SK-N-SH (cell line): ENCODE measurements at regions not wholly inside any gene's neighbourhood (a gene's known extent, or its start where the extent isn't known, plus 50 kb on each side); places are given as distances from the start of the nearest gene placed in this dataset.

Experiments
- CTCF ChIA-PET: fragments of 300-600, 350-600 bp; formaldehyde crosslinking; extraction: SDS; loops from one replicate; lab custom pipeline; 2021; lab: Yijun Ruan, JAX
- POLR2A ChIA-PET: fragments of 350-600 bp; sonication (Branson Sonifier 250); formaldehyde crosslinking; extraction: SDS; loops from one replicate; lab custom pipeline; 2020; ENCODE audit warnings: antibody characterized with exemption, inconsistent platforms; lab: Yijun Ruan, JAX
- DNase-seq: peaks from one replicate; pipeline ENCODE4 v3.0.0; 2012
- H2AFZ ChIP-seq: fragments of 200-600 bp; sonication (generic); 2 replicates; pipeline ENCODE4 v1.8.1; 2016; ENCODE audit warnings: antibody characterized with exemption, mild to moderate bottlenecking, low read depth
- H3F3A ChIP-seq: fragments of 200-600 bp; sonication (generic); replicated peaks from 2 replicates; pipeline ENCODE3; 2016; ENCODE audit warnings: antibody characterized with exemption, mild to moderate bottlenecking; ENCODE audit not compliant: insufficient read depth
- H3K27ac ChIP-seq, 2 experiments: fragments of 200-500 bp in 1 of 2; fragments of 200-600 bp in 1 of 2; sonication (Bioruptor generic) in 1 of 2; sonication (generic), shearing (Covaris generic) in 1 of 2; 2 replicates each; pipeline versions ENCODE4 v1.5.1 to v1.6.1; 2014 to 2016; ENCODE audit warnings: low read depth in 2 of 2, inconsistent platforms in 1 of 2, low read length in 1 of 2, mild to moderate bottlenecking in 1 of 2, mixed read lengths in 1 of 2
- H3K27me3 ChIP-seq: fragments of 200-600 bp; sonication (generic), shearing (Covaris generic); 2 replicates; pipeline ENCODE4 v1.6.1; 2016; ENCODE audit warnings: mixed run types; ENCODE audit not compliant: insufficient read depth
- H3K36me3 ChIP-seq, 2 experiments: fragments of 200-500 bp in 1 of 2; fragments of 200-600 bp in 1 of 2; sonication (Bioruptor generic) in 1 of 2; sonication (generic) in 1 of 2; replicated peaks in 1 of 2; 2 replicates each; pipeline versions ENCODE3 to v1.5.1; 2014 to 2016; ENCODE audit warnings: low read length in 1 of 2, mild to moderate bottlenecking in 1 of 2; ENCODE audit not compliant: insufficient read depth in 2 of 2, control insufficient read depth in 1 of 2
- H3K4me1 ChIP-seq, 2 experiments: fragments of 200-500 bp in 1 of 2; fragments of 200-600 bp in 1 of 2; sonication (Bioruptor generic) in 1 of 2; sonication (generic), shearing (Covaris generic) in 1 of 2; 2 replicates each; pipeline versions ENCODE4 v1.5.1 to v1.6.1; 2014 to 2016; ENCODE audit warnings: low read depth in 1 of 2, low read length in 1 of 2, mixed run types in 1 of 2; ENCODE audit not compliant: insufficient read depth in 2 of 2, control insufficient read depth in 1 of 2
- H3K4me2 ChIP-seq: fragments of 200-600 bp; sonication (generic), shearing (Covaris generic); 2 replicates; pipeline ENCODE4 v1.6.1; 2017; ENCODE audit warnings: mixed run types
- H3K4me3 ChIP-seq, 2 experiments: fragments of 200-500 bp in 1 of 2; fragments of 200-600 bp in 1 of 2; sonication (Bioruptor generic) in 1 of 2; sonication (generic), shearing (Covaris generic) in 1 of 2; 2 replicates each; pipeline versions ENCODE4 v1.5.1 to v1.8.1; 2014 to 2016; ENCODE audit warnings: low read depth in 2 of 2, inconsistent platforms in 1 of 2, low read length in 1 of 2, mild to moderate bottlenecking in 1 of 2, mixed read lengths in 1 of 2, moderate library complexity in 1 of 2
- H3K79me2 ChIP-seq: fragments of 200-600 bp; sonication (generic); 2 replicates; pipeline ENCODE4 v1.8.1; 2017; ENCODE audit warnings: mild to moderate bottlenecking; ENCODE audit not compliant: insufficient read depth
- H3K9ac ChIP-seq: fragments of 200-600 bp; sonication (generic); 2 replicates; pipeline ENCODE4 v1.6.1; 2017; ENCODE audit warnings: mixed run types
- H3K9me2 ChIP-seq: fragments of 200-600 bp; sonication (generic); 2 replicates; pipeline ENCODE4 v1.6.1; 2017; ENCODE audit warnings: mixed run types
- H3K9me3 ChIP-seq: fragments of 200-600 bp; sonication (generic); 2 replicates; pipeline ENCODE4 v1.6.1; 2017; ENCODE audit warnings: mixed run types, mild to moderate bottlenecking, moderate library complexity
- H4K20me1 ChIP-seq: fragments of 200-600 bp; sonication (generic); 2 replicates; pipeline ENCODE4 v1.6.1; 2017; ENCODE audit warnings: mild to moderate bottlenecking, mixed run types; ENCODE audit not compliant: insufficient read depth
- ELF1 ChIP-seq: IDR thresholded peaks from 2 replicates; pipeline ENCODE4 v1.4.0; 2012
- EZH2phosphoT487 ChIP-seq: fragments of 200-600 bp; sonication (generic); IDR thresholded peaks from 2 replicates; pipeline ENCODE4 v1.6.1; 2017; ENCODE audit warnings: low read depth, mixed run types, mild to moderate bottlenecking, antibody characterized with exemption, moderate library complexity, borderline replicate concordance
- FOXJ3 ChIP-seq: sonication (generic); formaldehyde crosslinking; IDR thresholded peaks from 2 replicates; pipeline ENCODE4 v1.5.1; 2020; ENCODE audit warnings: mild to moderate bottlenecking, missing genetic modification reagents
- JUND ChIP-seq: IDR thresholded peaks from 2 replicates; pipeline ENCODE4 v1.4.0; 2012
- MXI1 ChIP-seq: IDR thresholded peaks from 2 replicates; pipeline ENCODE4 v1.6.1; 2012; ENCODE audit warnings: mild to moderate bottlenecking, low read depth, low read length, improper control_type of control experiment
- RAD21 ChIP-seq: IDR thresholded peaks from 2 replicates; pipeline ENCODE4 v1.6.1; 2012; ENCODE audit warnings: mild to moderate bottlenecking, low read length
- TAF1 ChIP-seq: IDR thresholded peaks from 2 replicates; pipeline ENCODE4 v1.6.1; 2012; ENCODE audit warnings: low read depth, mild to moderate bottlenecking, low read length, moderate library complexity, borderline replicate concordance
- WGBS: methylation state at CpG from one replicate; pipeline ENCODE4 v1.1.6; 2017; ENCODE audit warnings: low lambda C conversion rate; 5-methylcytosine and 5-hydroxymethylcytosine counted together
- TF ChIP-seq, protein P1 (sequence below): IDR thresholded peaks from 2 replicates; pipeline ENCODE4 v1.4.0; 2012; ENCODE audit warnings: low read depth
- TF ChIP-seq, protein P2 (sequence below): fragments of 200-600 bp; sonication (generic); IDR thresholded peaks from 2 replicates; pipeline ENCODE4 v1.6.1; 2017; ENCODE audit warnings: antibody characterized with exemption, mild to moderate bottlenecking, moderate library complexity
- TF ChIP-seq, protein P3 (sequence below): IDR thresholded peaks from 2 replicates; pipeline ENCODE4 v1.4.0; 2012; ENCODE audit warnings: low read depth, borderline replicate concordance
- TF ChIP-seq, protein P4 (sequence below): IDR thresholded peaks from 2 replicates; pipeline ENCODE4; 2012
- TF ChIP-seq, protein P5 (sequence below): fragments of 150-350 bp; IDR thresholded peaks from 2 replicates; pipeline ENCODE4 v1.6.1; 2017; ENCODE audit warnings: antibody characterized with exemption, low read length, low read depth, borderline replicate concordance

DNA sequence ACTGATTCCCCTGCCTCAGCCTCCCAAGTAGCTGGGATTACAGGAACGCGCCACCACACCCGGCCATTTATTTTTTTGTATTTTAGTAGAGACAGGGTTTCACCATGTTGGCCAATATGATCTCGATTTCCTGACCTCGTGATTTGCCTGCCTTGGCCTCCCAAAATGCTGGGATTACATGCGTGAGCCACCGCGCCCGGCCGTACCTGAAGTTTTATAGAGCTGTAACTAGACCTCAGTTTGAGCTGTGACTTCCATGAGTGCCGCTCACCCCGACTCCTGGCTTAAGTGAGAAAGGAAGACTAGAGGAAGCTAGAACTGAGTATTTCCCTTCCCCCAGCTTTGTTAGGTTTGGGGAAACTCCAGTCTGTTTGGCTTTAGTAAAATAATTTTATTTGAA is 1283.1 kb downstream of the KCNT2 start:
- no peak overlapping the region for H3K4me3 ChIP-seq
- TF ChIP-seq MXI1 (no peak), JUND (no peak), RAD21 (no peak), EZH2phosphoT487 (no peak)
- TF ChIP-seq, protein P1, sequence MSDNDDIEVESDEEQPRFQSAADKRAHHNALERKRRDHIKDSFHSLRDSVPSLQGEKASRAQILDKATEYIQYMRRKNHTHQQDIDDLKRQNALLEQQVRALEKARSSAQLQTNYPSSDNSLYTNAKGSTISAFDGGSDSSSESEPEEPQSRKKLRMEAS = no peak
- TF ChIP-seq, protein P2, sequence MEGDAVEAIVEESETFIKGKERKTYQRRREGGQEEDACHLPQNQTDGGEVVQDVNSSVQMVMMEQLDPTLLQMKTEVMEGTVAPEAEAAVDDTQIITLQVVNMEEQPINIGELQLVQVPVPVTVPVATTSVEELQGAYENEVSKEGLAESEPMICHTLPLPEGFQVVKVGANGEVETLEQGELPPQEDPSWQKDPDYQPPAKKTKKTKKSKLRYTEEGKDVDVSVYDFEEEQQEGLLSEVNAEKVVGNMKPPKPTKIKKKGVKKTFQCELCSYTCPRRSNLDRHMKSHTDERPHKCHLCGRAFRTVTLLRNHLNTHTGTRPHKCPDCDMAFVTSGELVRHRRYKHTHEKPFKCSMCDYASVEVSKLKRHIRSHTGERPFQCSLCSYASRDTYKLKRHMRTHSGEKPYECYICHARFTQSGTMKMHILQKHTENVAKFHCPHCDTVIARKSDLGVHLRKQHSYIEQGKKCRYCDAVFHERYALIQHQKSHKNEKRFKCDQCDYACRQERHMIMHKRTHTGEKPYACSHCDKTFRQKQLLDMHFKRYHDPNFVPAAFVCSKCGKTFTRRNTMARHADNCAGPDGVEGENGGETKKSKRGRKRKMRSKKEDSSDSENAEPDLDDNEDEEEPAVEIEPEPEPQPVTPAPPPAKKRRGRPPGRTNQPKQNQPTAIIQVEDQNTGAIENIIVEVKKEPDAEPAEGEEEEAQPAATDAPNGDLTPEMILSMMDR = no peak
- ChIA-PET POLR2A (no interaction called here), CTCF (no interaction called here)
- H2AFZ ChIP-seq = no peak overlapping the region
- WGBS = 69% methylated on average over 12 of the region's 12 CpGs
- H3K4me1 ChIP-seq = no peaks in the 10 kb centered on the region; a peak in 1 of 4 replicates
- H3K27ac ChIP-seq = no peak overlapping the region
- H3K36me3 ChIP-seq = no peaks in the 10 kb centered on the region
- no peaks in the 10 kb centered on the region for H3K9me2 ChIP-seq
- DNase-seq = no peak
- H3K9me3 ChIP-seq = no peaks in the 10 kb centered on the region
- H3F3A ChIP-seq = no peaks in the 10 kb centered on the region
- H4K20me1 ChIP-seq = no peaks in the 10 kb centered on the region
- H3K9ac ChIP-seq = no peak overlapping the region
- no peak overlapping the region for H3K4me2 ChIP-seq
- H3K27me3 ChIP-seq = no peaks in the 10 kb centered on the region
- H3K79me2 ChIP-seq = no peaks in the 10 kb centered on the region

DNA sequence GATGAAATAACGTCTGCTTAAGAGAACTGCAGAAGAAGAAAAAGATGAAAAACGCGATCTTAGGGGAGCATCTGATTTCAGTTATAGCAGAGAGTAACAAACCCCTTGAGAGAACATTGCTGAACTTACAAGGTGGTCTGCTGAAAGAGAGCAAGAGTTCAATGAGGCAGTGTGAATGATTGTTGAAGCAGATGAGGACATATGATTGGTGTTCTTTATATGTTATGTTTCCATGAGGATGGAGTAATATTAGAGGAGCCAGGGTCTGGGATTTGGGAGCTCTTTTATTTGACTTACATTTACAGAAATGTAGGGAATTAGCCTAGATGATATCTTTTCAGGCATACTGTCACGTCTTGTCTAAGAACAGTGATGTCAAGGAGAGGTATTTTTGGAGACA is 1302.0 kb downstream of the KCNT2 start:
- Histone ChIP-seq H2AFZ (no peak overlapping the region), H3K9me2 (no peaks in the 10 kb centered on the region), H3K36me3 (no peaks in the 10 kb centered on the region), H4K20me1 (no peaks in the 10 kb centered on the region), H3K27ac (no peak overlapping the region), H3K27me3 (no peaks in the 10 kb centered on the region), H3K4me2 (no peak overlapping the region), H3K9ac (no peak overlapping the region), H3F3A (no peaks in the 10 kb centered on the region), H3K4me3 (no peak overlapping the region), H3K4me1 (no peaks in the 10 kb centered on the region; a peak in 1 of 4 replicates), H3K79me2 (no peaks in the 10 kb centered on the region), H3K9me3 (no peaks in the 10 kb centered on the region)
- TF ChIP-seq, protein P3, sequence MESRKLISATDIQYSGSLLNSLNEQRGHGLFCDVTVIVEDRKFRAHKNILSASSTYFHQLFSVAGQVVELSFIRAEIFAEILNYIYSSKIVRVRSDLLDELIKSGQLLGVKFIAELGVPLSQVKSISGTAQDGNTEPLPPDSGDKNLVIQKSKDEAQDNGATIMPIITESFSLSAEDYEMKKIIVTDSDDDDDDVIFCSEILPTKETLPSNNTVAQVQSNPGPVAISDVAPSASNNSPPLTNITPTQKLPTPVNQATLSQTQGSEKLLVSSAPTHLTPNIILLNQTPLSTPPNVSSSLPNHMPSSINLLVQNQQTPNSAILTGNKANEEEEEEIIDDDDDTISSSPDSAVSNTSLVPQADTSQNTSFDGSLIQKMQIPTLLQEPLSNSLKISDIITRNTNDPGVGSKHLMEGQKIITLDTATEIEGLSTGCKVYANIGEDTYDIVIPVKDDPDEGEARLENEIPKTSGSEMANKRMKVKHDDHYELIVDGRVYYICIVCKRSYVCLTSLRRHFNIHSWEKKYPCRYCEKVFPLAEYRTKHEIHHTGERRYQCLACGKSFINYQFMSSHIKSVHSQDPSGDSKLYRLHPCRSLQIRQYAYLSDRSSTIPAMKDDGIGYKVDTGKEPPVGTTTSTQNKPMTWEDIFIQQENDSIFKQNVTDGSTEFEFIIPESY = no peak
- no peak for TF ChIP-seq MXI1
- ChIA-PET POLR2A (no interaction called here), CTCF (interaction anchor here (0.6 kb wide), 1 partner anchor 339 kb away, joined by 3 read pairs; no protein-coding TSS in a partner anchor)
- 15% methylated on average over 4 of the region's 4 CpGs for WGBS
- no peak for DNase-seq

DNA sequence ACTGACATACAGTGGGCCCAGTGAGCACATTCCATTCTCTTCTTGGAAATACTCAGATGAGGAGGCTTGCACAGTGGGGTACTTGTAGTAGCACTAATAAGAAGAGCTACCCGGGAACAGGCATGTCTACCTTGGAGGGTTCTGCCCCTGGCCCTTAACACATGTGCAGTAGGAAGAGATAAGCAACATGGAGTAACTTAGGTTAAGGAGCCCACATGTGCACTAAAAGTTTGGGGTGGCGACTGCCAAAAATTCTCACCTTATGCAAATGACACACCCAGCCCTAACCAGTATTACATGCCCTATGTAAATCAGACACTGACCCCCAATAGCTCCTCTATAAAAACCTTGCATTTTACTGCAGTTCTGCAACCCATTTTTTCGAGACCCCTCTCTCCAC is 1313.3 kb downstream of the KCNT2 start:
- H3K4me1 ChIP-seq = no peaks in the 10 kb centered on the region; a peak in 1 of 4 replicates
- H3K27ac ChIP-seq = no peak overlapping the region
- DNase-seq = no peak
- H3K9me2 ChIP-seq = no peaks in the 10 kb centered on the region
- no peaks in the 10 kb centered on the region for H3K27me3 ChIP-seq
- no peaks in the 10 kb centered on the region for H3K36me3 ChIP-seq
- no peak overlapping the region for H3K4me2 ChIP-seq
- H3K9ac ChIP-seq = no peak overlapping the region
- ChIA-PET POLR2A (no interaction called here), CTCF (no interaction called here)
- H3K4me3 ChIP-seq = no peak overlapping the region
- no peaks in the 10 kb centered on the region for H3F3A ChIP-seq
- no peaks in the 10 kb centered on the region for H3K79me2 ChIP-seq
- H4K20me1 ChIP-seq = no peaks in the 10 kb centered on the region
- no peak overlapping the region for H2AFZ ChIP-seq
- 35% methylated on average over 3 of the region's 3 CpGs for WGBS
- no peaks in the 10 kb centered on the region for H3K9me3 ChIP-seq
- TF ChIP-seq FOXJ3 (CRISPR knock-in tag) (no peak), TAF1 (no peak), JUND (no peak), ELF1 (no peak)
- TF ChIP-seq, protein P4, sequence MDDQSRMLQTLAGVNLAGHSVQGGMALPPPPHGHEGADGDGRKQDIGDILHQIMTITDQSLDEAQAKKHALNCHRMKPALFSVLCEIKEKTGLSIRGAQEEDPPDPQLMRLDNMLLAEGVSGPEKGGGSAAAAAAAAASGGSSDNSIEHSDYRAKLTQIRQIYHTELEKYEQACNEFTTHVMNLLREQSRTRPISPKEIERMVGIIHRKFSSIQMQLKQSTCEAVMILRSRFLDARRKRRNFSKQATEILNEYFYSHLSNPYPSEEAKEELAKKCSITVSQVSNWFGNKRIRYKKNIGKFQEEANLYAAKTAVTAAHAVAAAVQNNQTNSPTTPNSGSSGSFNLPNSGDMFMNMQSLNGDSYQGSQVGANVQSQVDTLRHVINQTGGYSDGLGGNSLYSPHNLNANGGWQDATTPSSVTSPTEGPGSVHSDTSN = no peak
- TF ChIP-seq, protein P5, sequence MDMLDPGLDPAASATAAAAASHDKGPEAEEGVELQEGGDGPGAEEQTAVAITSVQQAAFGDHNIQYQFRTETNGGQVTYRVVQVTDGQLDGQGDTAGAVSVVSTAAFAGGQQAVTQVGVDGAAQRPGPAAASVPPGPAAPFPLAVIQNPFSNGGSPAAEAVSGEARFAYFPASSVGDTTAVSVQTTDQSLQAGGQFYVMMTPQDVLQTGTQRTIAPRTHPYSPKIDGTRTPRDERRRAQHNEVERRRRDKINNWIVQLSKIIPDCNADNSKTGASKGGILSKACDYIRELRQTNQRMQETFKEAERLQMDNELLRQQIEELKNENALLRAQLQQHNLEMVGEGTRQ = no peak
